NCI-H2029 treated with DMSO at 0.1 percent for 48 hours (cell line): ENCODE measurements at regions not wholly inside any gene's neighbourhood (a gene's known extent, or its start where the extent isn't known, plus 50 kb on each side); places are given as distances from the start of the nearest gene placed in this dataset.

Source experiments
- DNase-seq: peaks from one replicate; lab custom pipeline; 2025; lab: John Stamatoyannopoulos, UW

DNA sequence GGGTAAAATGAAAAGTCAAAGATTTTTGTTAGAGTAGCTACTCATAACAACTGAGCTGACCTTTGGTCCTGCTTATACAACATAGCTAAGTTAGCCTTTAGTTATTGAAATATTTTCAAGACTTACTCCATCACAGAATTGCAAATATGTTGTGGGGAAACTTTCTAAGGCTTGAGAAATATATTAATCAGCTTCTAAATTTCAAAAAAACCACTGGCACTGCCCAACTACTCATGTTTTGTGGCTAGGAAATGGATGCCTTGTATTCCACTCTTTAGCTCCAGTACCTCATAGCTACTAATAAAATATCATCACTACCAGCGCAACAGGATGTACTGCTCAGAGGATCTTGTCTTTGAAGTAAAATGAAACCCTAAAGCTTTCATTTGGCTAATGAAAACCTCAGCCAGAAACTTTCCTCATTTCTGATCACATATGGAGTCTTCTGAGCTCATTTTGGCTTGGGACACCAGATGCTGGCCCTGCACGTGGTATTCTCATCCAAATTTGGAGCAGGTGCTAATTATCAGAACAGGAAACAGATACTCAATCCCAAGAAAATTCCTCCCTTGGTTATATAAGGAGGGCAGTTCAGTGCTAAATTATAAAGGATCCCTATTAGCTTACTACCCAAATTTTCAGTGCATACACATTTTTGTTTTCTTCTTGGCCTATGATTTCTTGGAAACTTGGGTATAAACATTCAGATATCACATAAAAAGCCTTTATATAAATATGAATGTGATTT is 690.7 kb downstream of the ADGRL2 start:
- no peak for DNase-seq

DNA sequence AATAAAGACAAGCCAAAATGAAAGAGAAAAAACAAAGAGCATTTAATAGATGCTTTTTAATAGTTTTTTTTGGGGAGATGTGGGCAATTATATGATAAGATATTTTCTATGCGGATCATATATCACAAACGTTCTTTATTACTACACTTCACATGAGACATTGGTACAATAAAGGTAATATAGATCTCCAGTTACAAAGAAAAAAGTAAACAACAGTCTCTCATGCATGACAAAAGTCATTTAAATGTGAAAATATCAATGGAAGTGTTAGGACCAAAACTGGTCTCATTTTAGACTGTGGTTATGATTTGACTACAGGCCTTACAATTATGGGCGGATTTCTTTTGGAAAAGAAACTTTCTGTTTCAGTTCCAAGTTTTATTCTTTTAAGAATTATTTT is 687.0 kb downstream of the ADGRL2 start:
- no peak for DNase-seq

DNA sequence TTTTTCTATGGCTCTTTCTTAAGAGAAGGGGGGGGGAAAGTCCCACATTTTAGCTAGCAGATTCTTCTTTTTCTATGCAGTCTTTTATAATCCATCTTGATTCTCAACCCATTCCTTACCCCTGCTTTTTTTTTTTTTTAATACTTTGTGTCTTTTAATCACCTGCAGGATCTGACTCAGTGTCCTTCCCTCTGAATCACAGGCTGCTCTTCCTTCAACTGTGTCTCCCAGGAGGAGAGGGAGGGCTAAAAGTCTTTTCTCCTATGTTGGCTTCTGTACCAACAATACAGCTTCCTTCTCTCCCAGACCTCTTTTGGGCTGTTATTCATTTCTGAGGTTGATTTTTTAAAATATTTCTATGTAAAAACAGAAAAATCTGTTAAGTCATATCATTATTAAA is 686.2 kb downstream of the ADGRL2 start:
- DNase-seq: no peak

DNA sequence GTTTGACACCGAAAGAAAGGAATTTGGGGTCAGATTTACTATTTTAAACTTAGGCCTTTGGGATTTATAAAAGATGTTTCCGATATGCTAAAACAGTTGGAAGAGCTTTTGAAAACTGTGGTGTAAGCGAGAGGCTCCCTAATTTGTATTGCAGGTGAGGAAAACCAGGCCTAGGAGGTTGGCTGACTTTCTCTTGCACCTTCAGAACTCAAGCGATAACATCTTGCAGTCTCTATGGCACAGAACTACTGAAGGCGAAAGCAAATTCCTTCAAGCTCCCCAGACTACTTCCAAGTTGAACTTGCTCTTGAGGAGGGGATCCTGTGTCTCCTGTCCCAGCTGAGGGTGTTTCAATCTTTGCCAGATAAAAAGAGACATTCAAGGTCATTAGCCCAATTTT is 685.7 kb downstream of the ADGRL2 start:
- no peak for DNase-seq

DNA sequence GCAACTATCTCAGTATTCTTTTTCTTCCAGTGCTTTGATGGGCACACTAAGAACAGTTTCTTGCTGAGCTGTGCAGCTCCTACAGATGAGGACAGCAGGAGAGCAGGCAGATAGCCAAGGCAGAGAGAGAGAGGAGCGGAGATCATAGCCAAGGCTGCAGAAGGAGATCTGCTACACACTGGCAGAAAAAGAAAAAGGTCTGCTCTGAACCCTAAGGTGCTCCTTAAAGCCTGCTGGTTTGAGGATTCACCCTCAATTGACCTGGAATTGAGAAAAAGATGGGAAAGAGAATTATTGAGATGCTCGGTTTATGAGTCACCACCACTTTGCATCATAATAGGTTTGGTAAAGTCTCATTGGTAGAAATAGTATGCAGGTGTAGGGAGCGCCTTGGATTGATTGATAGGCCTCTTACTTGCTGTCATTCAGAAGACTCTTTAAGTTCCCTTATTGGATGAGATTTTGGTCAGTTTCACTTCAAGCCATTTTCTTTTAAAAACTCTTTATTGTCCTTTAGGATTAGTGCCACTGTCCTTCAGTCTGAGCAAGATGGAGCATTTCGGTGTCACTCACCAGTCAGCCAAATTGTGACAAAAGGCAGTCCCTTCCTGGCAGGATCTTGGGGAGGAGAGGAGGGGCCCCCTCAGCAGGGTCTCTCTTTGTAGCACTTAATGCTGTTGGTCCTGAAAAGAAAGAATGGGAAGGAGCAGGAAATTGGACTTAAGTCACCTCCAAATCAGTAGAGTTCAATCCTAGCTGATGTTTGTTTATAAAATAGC is 685.0 kb downstream of the ADGRL2 start:
- DNase-seq: no peak

DNA sequence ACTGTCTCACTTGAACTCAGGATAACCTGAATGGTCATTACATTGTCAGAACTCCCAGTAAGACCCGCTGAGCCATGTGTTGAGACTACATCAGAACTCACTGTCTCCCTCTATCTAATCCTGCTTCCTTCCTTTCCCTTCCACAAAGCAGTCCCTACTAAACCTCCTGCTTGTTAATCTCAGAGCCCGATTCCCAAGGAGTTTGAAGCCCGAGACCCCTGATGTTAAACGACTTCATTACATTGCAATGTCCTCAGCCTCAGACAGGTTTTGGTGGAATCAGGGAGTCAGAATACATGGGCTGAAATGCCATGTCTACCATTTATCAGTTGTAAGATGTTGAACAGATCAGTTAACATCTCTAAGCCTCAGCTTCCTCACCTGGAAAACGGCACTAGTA is 682.4 kb downstream of the ADGRL2 start:
- no peak for DNase-seq

DNA sequence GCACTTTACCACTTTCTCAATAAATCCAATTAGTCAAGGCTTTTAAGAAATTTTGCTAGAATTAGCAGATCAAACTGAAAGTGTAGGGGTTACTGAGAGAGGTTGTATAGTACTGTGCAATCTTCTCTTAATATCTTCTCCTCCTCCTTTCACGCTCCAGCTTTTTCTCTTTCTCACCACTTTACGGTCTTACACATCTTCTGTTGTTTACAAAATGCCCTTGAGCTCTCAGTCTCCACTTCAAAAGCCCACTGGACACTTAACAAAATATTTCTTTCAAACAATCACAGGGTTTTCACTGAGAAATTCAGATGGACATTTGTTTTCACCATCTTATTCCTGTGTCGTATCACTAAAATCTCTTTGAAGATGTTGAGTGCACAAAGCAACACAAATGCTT is 678.2 kb downstream of the ADGRL2 start:
- DNase-seq: no peak

DNA sequence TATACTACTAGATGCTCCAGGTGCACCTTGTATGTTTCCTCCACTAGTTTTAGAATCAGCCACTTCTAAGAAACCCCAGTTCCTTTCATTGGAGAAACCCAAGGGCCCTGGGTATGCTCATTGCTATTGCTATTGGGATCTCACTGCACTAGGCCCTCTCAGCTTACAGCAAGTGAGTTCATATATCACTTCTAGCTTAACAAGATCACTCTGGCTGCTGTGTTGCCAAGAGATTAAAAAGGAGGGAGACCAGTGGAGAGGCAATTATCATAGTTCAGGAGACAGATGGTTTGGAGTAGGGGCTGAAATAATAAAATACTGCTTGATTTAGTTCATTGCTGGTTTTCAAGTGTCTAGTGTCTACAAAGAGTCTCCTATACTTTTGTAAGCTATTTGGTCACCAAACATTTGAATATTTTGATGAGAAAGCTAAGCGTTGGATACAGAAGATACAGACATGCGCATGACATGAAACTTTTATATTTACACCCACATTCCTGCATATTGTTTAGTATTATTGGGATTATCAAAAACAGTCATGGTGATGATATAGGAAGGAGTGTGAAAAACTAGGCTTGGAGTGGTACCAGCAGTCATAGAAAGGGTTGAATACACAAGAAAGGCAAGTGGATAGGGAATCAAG is 671.9 kb downstream of the ADGRL2 start:
- no peak for DNase-seq

DNA sequence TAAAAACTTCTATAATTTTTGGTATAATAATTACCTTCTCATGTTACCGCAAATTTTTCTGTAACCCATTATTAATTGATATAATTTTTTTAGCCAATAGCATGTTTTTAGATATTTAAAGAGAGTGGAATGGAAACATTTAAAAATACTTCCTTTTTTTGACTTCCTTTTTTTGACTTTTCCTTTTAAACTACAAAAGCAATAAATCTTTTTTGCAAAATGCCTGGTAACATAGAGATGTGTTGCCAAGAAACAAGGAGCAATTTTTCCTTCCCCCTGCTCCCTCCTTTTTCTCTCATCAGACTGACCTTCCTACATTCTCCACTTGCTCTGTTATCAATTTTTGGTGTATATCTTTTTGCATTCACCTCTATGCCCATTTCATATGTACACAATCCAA is 666.2 kb downstream of the ADGRL2 start:
- DNase-seq: no peak

DNA sequence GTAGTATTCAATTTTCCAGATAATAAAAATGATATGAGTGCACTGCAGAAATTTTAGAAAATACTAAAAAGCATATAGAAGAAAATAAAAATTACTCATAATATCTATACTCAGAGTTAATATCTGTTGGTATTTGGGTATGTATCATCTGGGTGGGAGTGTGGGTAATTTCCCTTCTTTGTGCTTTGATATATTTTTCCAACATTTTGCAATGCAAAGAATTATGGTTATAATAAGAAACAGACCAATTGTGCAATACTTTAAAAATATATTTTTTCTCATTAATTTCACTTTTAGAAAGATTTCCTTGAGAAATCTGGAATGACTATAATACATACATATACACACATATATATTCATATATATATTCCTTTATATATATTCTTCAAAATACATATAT is 665.7 kb downstream of the ADGRL2 start:
- DNase-seq: no peak

DNA sequence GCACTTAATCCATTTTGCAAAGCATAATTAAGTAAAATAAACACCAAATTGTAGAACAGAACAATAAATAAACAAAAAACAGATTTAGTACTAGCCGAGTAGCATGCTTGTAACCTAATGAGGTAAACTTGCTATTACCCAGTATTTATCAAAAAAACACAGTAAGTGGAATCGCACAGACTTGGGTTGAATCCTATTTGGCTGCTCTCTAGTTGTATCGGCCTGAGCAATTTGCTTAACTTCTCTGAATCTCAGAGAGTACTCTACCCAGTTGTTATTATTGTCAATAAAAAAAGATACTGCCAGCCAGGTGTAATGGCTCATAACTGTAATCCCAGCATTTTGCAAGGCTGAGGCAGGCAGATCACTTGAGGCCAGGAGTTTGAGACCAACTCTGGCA is 664.3 kb downstream of the ADGRL2 start:
- no peak for DNase-seq

DNA sequence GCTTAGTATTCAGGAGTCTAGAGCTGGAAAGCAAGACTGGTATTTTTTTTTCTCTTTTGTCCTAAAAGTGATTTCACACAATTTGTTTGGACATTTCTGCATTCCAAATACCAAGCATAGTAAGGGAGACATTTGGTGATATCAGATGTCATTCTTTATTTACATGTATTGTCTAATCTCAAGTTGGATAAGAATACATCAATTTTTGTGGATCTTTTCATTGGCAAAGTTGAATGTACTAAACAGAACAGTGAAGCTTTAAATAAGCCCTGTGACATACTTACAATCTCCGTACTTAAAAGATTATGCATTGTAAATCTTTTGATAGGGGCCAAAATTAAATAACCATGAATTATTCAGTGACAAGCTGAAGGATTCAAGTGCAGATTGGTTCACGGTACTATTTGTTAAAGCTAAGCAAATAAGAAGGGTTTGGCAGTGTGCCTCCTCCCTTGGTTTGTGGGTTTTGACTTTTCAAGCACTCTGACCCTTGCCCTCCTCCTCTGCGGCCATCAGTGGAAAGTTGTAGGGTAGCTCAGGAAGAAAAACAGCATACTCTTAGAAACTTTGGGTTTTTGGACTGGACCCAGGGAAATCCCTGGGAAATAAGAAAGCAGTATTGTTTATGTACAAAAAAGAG is 663.7 kb downstream of the ADGRL2 start:
- DNase-seq: no peak

DNA sequence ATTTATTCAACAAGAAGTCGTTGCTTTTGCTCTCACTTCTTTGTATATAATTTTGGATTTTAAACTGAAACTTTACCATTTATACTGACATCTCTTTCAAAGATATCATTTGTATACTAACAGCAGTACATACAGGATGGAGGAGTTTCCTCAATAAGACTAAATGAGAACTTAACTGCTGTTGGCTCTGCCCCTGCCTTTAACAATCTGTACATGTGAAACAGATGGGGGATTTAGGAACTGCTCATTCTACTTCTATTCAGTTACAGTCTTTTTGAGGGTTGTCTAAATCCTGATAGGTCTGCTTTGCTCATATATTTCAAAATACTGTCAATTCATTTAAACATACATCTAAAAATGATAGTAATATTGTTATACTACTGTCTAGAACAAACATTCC is 663.2 kb downstream of the ADGRL2 start:
- no peak for DNase-seq

DNA sequence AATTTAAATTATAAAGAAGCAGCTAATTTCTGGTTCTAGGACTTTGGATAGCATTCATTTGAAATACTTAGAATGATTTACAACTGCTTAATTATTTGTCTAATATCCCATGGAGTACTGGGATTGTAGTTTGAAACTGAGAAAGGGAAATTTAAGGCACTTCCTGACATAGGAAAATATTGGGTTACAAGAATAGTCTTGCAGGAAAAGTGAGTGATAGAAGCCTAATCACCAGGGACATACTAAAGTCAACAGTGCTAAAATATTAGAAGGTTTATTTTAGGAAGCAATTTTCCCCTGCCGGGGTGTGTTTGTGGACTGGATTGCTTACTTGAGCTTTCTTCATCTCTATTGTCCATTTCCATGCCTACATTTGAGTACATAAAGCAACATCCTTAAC is 661.6 kb downstream of the ADGRL2 start:
- DNase-seq: no peak

DNA sequence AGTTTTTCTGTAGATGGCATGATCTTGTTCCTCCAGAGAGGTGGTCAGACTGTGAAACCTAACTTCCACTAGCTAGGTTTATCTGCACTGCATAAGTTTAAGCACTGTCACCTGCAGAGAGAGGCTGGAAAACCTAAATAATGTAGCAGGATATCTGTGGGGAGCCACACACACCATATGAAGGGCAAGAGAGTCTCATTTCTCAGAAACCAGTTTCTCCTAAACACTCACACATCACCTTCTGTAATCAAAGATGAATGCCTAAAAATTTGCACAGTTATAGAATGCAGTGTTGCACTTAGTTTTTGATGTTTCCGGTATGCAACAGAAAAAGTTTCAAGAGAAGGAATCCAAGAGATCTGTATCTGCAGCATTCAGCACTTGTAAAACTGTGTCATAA is 654.6 kb downstream of the ADGRL2 start:
- no peak for DNase-seq

DNA sequence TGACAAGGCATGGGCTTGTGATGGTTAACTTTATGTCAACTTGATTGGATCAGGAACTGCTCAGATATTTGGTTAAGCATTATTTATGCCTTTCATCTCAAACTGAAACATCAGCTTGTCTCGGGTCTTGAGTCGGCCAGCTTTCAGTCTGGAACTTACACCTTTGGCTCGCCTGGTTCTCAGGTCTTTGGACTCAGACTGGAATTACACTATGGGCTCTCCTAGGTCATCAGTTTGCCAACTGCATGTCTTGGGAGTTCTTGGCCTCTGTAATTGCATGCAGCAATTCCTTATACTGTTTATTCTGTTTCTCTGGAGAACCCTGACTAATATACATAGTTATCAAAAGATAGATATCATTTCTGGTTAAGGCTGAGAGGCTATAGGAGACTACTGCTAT is 653.7 kb downstream of the ADGRL2 start:
- DNase-seq: no peak

DNA sequence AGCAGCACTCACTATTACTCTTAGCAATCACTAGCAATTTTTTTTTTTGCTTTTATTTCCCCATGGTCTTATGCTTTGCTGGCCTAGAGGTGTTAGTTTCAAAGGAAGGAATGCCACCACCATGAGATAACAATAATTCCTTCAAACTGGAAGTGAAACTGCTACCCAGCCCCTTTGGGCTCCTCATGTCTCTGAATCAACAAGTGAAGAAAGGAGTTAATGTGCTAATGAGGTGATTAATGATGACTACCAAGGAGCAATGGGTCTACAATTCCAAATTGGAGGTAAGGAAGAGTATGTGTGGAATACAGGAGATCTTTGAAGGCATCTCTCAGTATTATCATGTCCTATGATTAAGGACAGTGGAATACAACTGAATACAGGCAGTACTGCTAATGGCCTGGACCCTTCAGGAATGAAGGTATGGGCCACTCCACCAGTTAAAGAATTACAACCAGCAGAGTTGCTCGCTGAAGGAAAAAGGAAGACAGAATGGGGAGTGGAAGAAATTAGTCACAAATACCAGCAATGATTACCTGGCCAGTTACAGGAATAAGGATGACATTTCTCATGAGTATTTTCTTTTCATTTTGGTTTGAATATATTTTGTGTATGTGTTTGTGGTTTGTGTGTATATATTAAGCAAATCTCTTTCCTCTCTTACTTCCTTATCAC is 652.9 kb downstream of the ADGRL2 start:
- no peak for DNase-seq

DNA sequence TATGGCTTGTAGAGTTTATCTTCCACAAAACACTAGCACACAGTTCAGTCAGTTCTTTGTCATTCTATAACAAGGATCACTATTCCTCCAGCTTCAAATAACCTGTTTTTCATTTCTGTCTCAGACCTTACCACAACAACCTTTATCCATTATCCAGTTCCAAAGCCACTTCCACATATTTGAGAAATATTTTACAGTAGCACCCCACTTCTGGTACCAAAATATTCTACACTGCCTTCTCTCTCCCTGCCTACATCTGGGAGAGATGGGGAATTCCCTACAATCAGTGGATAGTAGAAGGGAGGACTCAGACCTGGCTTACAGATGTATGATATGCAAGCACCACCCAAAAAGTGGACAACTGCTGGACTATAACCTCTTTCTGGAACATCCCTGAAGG is 651.4 kb downstream of the ADGRL2 start:
- no peak for DNase-seq

DNA sequence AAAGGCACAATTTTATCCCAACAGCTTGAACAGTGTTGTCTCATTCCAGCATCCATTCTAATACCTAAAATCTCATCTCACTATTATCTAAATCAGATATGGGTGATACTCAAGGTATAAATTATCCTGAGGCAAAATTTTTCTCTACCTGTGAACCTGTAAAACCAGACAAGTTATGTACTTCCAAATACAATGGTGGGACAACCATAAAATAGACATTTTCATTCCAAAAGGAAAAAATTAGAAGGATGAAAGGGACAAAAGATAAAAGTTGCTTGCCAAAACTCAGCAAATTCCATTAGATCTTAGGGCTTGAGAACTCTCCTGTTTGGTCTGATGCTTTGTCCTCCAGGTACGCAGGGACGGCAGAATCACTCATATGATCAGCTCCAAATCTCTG is 650.5 kb downstream of the ADGRL2 start:
- no peak for DNase-seq

DNA sequence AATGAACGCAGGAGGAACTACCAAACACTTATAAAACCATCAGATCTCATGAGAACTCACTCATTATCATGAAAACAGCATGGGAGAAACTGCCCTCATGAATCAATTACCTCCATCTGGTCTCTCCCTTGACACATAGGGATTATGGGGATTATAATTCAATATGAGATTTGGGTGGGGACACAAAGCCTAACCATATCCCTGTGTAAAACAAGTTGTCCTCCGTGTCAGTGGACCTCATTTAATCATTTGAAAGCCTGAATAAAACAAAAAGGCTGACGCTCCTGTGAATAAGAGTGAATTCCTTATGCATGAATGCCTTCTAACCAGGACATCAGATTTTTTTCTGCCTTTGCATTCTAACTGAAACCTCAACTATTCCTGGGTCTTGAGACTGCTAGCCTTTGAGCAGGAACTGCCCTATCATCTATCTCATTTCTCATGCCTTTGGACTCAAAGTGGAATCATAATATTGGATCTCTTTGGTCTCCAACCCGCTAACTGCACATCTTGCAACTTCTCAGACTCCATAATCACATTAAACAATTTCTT is 648.8 kb downstream of the ADGRL2 start:
- no peak for DNase-seq

DNA sequence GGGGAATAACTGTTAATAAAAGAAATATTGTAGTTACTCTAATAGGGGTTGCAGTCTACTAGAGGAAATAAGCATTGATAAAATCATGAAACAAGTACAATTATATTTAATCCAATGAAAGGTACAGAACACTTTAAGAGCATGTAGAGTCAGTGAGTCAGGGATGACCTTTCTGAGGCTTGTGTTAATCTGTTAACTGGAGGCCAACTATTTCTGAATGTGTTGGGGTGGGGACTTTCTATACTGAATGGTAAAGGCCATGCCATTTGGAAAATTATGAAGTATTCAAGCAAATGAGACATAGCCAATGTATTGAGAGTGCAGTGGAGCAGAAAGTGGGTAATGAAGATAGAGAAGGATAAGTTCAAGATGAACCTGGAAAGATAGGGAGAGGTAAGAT is 646.2 kb downstream of the ADGRL2 start:
- DNase-seq: no peak

DNA sequence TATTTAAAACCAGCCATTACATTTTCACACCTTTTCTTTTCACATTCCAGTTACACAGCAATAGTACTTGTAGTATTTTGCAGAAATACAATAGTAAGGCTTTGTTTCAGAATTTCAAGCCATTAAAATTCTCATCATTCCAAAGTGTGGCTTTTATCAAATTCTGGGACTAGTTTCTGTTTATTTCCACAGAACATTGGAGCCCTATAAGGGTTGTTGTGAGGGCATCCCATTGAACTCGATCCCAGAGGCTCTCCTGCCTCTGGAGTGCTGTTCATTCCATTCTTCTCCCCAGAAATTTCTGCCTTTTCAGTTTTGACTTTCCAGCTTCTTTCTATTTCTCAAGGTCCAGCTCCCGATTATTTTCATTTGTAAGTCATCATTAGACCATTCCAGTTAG is 645.5 kb downstream of the ADGRL2 start:
- no peak for DNase-seq
